T-cell (primary cell): ENCODE measurements at regions not wholly inside any gene's neighbourhood (a gene's known extent, or its start where the extent isn't known, plus 50 kb on each side); places are given as distances from the start of the nearest gene placed in this dataset.

Experiments
- ATAC-seq, 4 experiments: fragments of 200-7000 bp in 3 of 4; fragments of 150-1000 bp in 1 of 4; cut with Tn5 transposase; replicated peaks in 1 of 4; 1 replicate in 3 of 4; 2 replicates in 1 of 4; pipeline ENCODE4 v1.10.0; 2021; ENCODE audit warnings: moderate library complexity in 3 of 4, mild to moderate bottlenecking in 2 of 4, moderate number of reproducible peaks in 1 of 4
- CTCF ChIA-PET, 2 donors: fragments of 300-600 bp; sonication (Branson Sonifier 250); formaldehyde crosslinking; loops; one replicate each; lab custom pipeline; 2022; ENCODE audit warnings: antibody characterized with exemption in 2 of 2; lab: Charles Lee
- POLR2A ChIA-PET, 2 donors: fragments of 300-600 bp; sonication (Branson Sonifier 250); formaldehyde crosslinking; loops; one replicate each; lab custom pipeline; 2022; ENCODE audit warnings: antibody characterized with exemption in 2 of 2; lab: Charles Lee
- DNase-seq, 35 experiments: peaks; one replicate each; pipeline versions ENCODE4 v3.0.0 to v3.0.0-alpha.2; 2013 to 2023
- H3K27ac ChIP-seq: one replicate; pipeline ENCODE4 v1.5.1; 2013; ENCODE audit warnings: low read length
- H3K27me3 ChIP-seq, 2 experiments: replicated peaks in 1 of 2; 1 replicate in 1 of 2; 2 replicates in 1 of 2; pipeline versions ENCODE4 v1.6.1 to v1.7.0; 2013; ENCODE audit warnings: low read length in 1 of 2, mixed read lengths in 1 of 2; ENCODE audit not compliant: control insufficient read depth in 2 of 2, insufficient read depth in 2 of 2; ENCODE audit errors: extremely low read depth in 1 of 2
- H3K36me3 ChIP-seq, 2 donors: 1 replicate in 1 of 2; 2 replicates in 1 of 2; pipeline versions ENCODE4 v1.6.1 to v1.7.0; 2013; ENCODE audit warnings: low read length in 1 of 2; ENCODE audit not compliant: control insufficient read depth in 2 of 2, insufficient read depth in 1 of 2; ENCODE audit errors: extremely low read depth in 1 of 2
- H3K4me1 ChIP-seq, 2 experiments: 1 replicate in 1 of 2; 2 replicates in 1 of 2; pipeline versions ENCODE4 v1.6.1 to v1.7.0; 2013; ENCODE audit warnings: low read length in 2 of 2, mixed read lengths in 1 of 2; ENCODE audit not compliant: insufficient read depth in 2 of 2, control insufficient read depth in 1 of 2; ENCODE audit errors: extremely low read depth in 1 of 2
- H3K4me3 ChIP-seq, 2 donors: 1 replicate in 1 of 2; 2 replicates in 1 of 2; pipeline versions ENCODE4 v1.5.1 to v1.7.0; 2013; ENCODE audit warnings: mild to moderate bottlenecking in 2 of 2, low read length in 1 of 2, moderate library complexity in 1 of 2; ENCODE audit not compliant: control insufficient read depth in 1 of 2; ENCODE audit errors: extremely low read depth in 1 of 2
- H3K9me3 ChIP-seq: 2 replicates; pipeline ENCODE4 v1.7.0; 2013
- H3K27ac Mint-ChIP-seq, 2 donors: one replicate each; pipeline ENCODE4 v1.8.0; 2020 to 2021; ENCODE audit warnings: mild to moderate bottlenecking in 2 of 2, mixed read lengths in 2 of 2
- H3K27me3 Mint-ChIP-seq, 2 donors: one replicate each; pipeline ENCODE4 v1.8.0; 2021 to 2022; ENCODE audit warnings: mixed read lengths in 2 of 2
- H3K36me3 Mint-ChIP-seq: one replicate; pipeline ENCODE4 v1.8.0; 2021; ENCODE audit warnings: mixed read lengths
- H3K4me1 Mint-ChIP-seq, 3 donors: one replicate each; pipeline ENCODE4 v1.8.0; 2020 to 2022; ENCODE audit warnings: mixed read lengths in 3 of 3, mild to moderate bottlenecking in 1 of 3
- H3K4me3 Mint-ChIP-seq, 3 donors: one replicate each; pipeline ENCODE4 v1.8.0; 2020 to 2022; ENCODE audit warnings: mild to moderate bottlenecking in 3 of 3, mixed read lengths in 3 of 3, moderate library complexity in 3 of 3
- H3K9me3 Mint-ChIP-seq, 3 donors: one replicate each; pipeline ENCODE4 v1.8.0; 2020 to 2022; ENCODE audit warnings: mixed read lengths in 3 of 3
- WGBS: methylation state at CpG from one replicate; pipeline ENCODE4 v1.1.5; 2013; ENCODE audit warnings: missing lambda C conversion rate; ENCODE audit not compliant: insufficient coverage; 5-methylcytosine and 5-hydroxymethylcytosine counted together

GRCh38 chr5:71903808-71904207, 184.7 kb downstream of the CARTPT start:
- H3K27ac Mint-ChIP-seq: no peak overlapping the region
- ChIA-PET POLR2A (no interaction called here), CTCF (no interaction called here)
- H3K4me3 Mint-ChIP-seq: no peak overlapping the region
- no peak for ATAC-seq
- WGBS: 62% methylated on average over 2 of the region's 2 CpGs
- no peaks in the 10 kb centered on the region for H3K4me1 Mint-ChIP-seq
- Histone ChIP-seq H3K9me3 (no peaks in the 10 kb centered on the region), H3K36me3 (no peaks in the 10 kb centered on the region), H3K27ac (no peak overlapping the region), H3K27me3 (no peaks in the 10 kb centered on the region), H3K4me1 (no peaks in the 10 kb centered on the region), H3K4me3 (no peak overlapping the region)
- DNase-seq: no peak
- H3K36me3 Mint-ChIP-seq: no peaks in the 10 kb centered on the region
- H3K27me3 Mint-ChIP-seq: peaks cover 10 to 17% of the 10 kb centered on the region in 2 donors
- H3K9me3 Mint-ChIP-seq: peaks cover 0 to 5% (median 0%) of the 10 kb centered on the region in 3 donors

GRCh38 chr5:71904852-71905251, 185.8 kb downstream of the CARTPT start:
- no peak overlapping the region for H3K4me3 Mint-ChIP-seq
- POLR2A ChIA-PET: no interaction called here
- CTCF ChIA-PET: interaction anchor here (0.6 to 0.9 kb wide), 2 partner anchors 45 to 305 kb away, joined by 3 to 4 read pairs; no protein-coding TSS in a partner anchor
- H3K36me3 Mint-ChIP-seq: no peaks in the 10 kb centered on the region
- no peak overlapping the region for H3K27ac ChIP-seq
- no CpG with 5 or more reads among the region's 2 CpGs for WGBS
- DNase-seq (no peak), ATAC-seq (no peak)
- no peaks in the 10 kb centered on the region for H3K4me1 Mint-ChIP-seq
- no peaks in the 10 kb centered on the region for H3K4me1 ChIP-seq
- no peaks in the 10 kb centered on the region for H3K27me3 ChIP-seq
- H3K27me3 Mint-ChIP-seq: peaks cover 10 to 17% of the 10 kb centered on the region in 2 donors
- no peak overlapping the region for H3K27ac Mint-ChIP-seq
- no peaks in the 10 kb centered on the region for H3K36me3 ChIP-seq
- H3K4me3 ChIP-seq: no peak overlapping the region
- peaks cover 0 to 5% (median 0%) of the 10 kb centered on the region in 3 donors for H3K9me3 Mint-ChIP-seq
- no peaks in the 10 kb centered on the region for H3K9me3 ChIP-seq

GRCh38 chr5:71905834-71906711, 187.0 kb downstream of the CARTPT start:
- H3K9me3 Mint-ChIP-seq: peaks cover 0 to 5% (median 0%) of the 10 kb centered on the region in 3 donors
- H3K4me3 Mint-ChIP-seq: no peak overlapping the region
- H3K36me3 Mint-ChIP-seq: no peaks in the 10 kb centered on the region
- H3K27ac Mint-ChIP-seq: no peak overlapping the region
- Histone ChIP-seq H3K4me1 (no peaks in the 10 kb centered on the region), H3K4me3 (no peak overlapping the region), H3K36me3 (no peaks in the 10 kb centered on the region), H3K9me3 (no peaks in the 10 kb centered on the region), H3K27me3 (no peaks in the 10 kb centered on the region), H3K27ac (no peak overlapping the region)
- ChIA-PET CTCF (no interaction called here), POLR2A (no interaction called here)
- no peaks in the 10 kb centered on the region for H3K4me1 Mint-ChIP-seq
- WGBS: no CpG with 5 or more reads among the region's 1 CpG
- DNase-seq (no peak), ATAC-seq (no peak)
- H3K27me3 Mint-ChIP-seq: peaks cover 9 to 17% of the 10 kb centered on the region in 2 donors

GRCh38 chr5:71907001-71907588, 188.0 kb downstream of the CARTPT start:
- DNase-seq: no peak
- CTCF ChIA-PET: no interaction called here

GRCh38 chr5:71907608-71908145, 188.6 kb downstream of the CARTPT start:
- CTCF ChIA-PET: no interaction called here
- Histone ChIP-seq H3K27me3 (peaks cover 0 to 3% of the 10 kb centered on the region in 2 experiments), H3K36me3 (no peaks in the 10 kb centered on the region), H3K9me3 (no peaks in the 10 kb centered on the region), H3K4me1 (no peaks in the 10 kb centered on the region), H3K4me3 (no peak overlapping the region), H3K27ac (no peak overlapping the region)
- POLR2A ChIA-PET: no interaction called here
- no peak overlapping the region for H3K27ac Mint-ChIP-seq
- DNase-seq (no peak), ATAC-seq (no peak)
- H3K4me3 Mint-ChIP-seq: no peak overlapping the region
- H3K27me3 Mint-ChIP-seq: peaks cover 3 to 5% of the 10 kb centered on the region in 2 donors
- no peaks in the 10 kb centered on the region for H3K36me3 Mint-ChIP-seq
- peaks cover 0 to 5% (median 0%) of the 10 kb centered on the region in 3 donors for H3K9me3 Mint-ChIP-seq
- no peaks in the 10 kb centered on the region for H3K4me1 Mint-ChIP-seq
- WGBS: 20% methylated on average over 1 of the region's 4 CpGs

More at GRCh38 chr5:71907001-71907588, 188.0 kb downstream of the CARTPT start:
- Mint-ChIP-seq H3K9me3 (peaks cover 0 to 5% (median 0%) of the 10 kb centered on the region in 3 donors), H3K27ac (no peak overlapping the region), H3K4me1 (no peaks in the 10 kb centered on the region), H3K27me3 (peaks cover 6 to 9% of the 10 kb centered on the region in 2 donors), H3K4me3 (no peak overlapping the region), H3K36me3 (no peaks in the 10 kb centered on the region)
- Histone ChIP-seq H3K27me3 (peaks cover 0 to 3% of the 10 kb centered on the region in 2 experiments), H3K4me1 (no peaks in the 10 kb centered on the region), H3K4me3 (no peak overlapping the region), H3K36me3 (no peaks in the 10 kb centered on the region), H3K27ac (no peak overlapping the region), H3K9me3 (no peaks in the 10 kb centered on the region)
- no peak for ATAC-seq
- POLR2A ChIA-PET: no interaction called here
- WGBS: 75% methylated on average over 1 of the region's 3 CpGs

- Histone ChIP-seq H3K9me3 (no peaks in the 10 kb centered on the region), H3K36me3 (no peaks in the 10 kb centered on the region), H3K4me1 (no peaks in the 10 kb centered on the region), H3K27ac (no peak overlapping the region), H3K4me3 (no peak overlapping the region), H3K27me3 (peaks cover 0 to 3% of the 10 kb centered on the region in 2 experiments)
- 60% methylated on average over 1 of the region's 3 CpGs for WGBS
- DNase-seq (no peak), ATAC-seq (no peak)
- CTCF ChIA-PET: no interaction called here
- Mint-ChIP-seq H3K4me3 (no peak overlapping the region), H3K27me3 (peaks cover 5% of the 10 kb centered on the region in 2 donors), H3K27ac (no peak overlapping the region), H3K9me3 (peaks cover 0 to 1% (median 0%) of the 10 kb centered on the region in 3 donors), H3K4me1 (no peaks in the 10 kb centered on the region), H3K36me3 (no peaks in the 10 kb centered on the region)
- POLR2A ChIA-PET: no interaction called here
Observed at GRCh38 chr5:71910741-71911140, 191.7 kb downstream of the CARTPT start.
